H9 (cell line): ENCODE measurements at regions not wholly inside any gene's neighbourhood (a gene's known extent, or its start where the extent isn't known, plus 50 kb on each side); places are given as distances from the start of the nearest gene placed in this dataset.

ENCODE experiments used
- DNase-seq: peaks from one replicate; pipeline ENCODE4 v3.0.0-alpha.2; 2017
- H2AFZ ChIP-seq: one replicate; pipeline ENCODE4 v1.6.1; 2013; ENCODE audit warnings: mild to moderate bottlenecking, low read length, control low read depth, moderate library complexity
- H2AK5ac ChIP-seq: 2 replicates; pipeline ENCODE4 v1.6.1; 2013; ENCODE audit warnings: low read length, control low read depth, mixed read lengths; ENCODE audit not compliant: insufficient read length
- H2BK120ac ChIP-seq: one replicate; pipeline ENCODE4 v1.6.1; 2013; ENCODE audit warnings: low read depth, mild to moderate bottlenecking, low read length, control low read depth, inconsistent platforms; ENCODE audit not compliant: poor library complexity, severe bottlenecking
- H2BK12ac ChIP-seq: 2 replicates; pipeline ENCODE4 v1.6.1; 2013; ENCODE audit warnings: low read length, control low read depth, mixed read lengths, low read depth; ENCODE audit not compliant: insufficient read length
- H2BK15ac ChIP-seq: 2 replicates; pipeline ENCODE4 v1.6.1; 2013; ENCODE audit warnings: low read depth, low read length, control low read depth
- H2BK20ac ChIP-seq: one replicate; pipeline ENCODE4 v1.6.1; 2013; ENCODE audit warnings: low read depth, mild to moderate bottlenecking, low read length, control low read depth, inconsistent platforms; ENCODE audit not compliant: poor library complexity, severe bottlenecking
- H2BK5ac ChIP-seq: 2 replicates; pipeline ENCODE4 v1.6.1; 2013; ENCODE audit warnings: low read length, control low read depth, mixed read lengths; ENCODE audit not compliant: insufficient read length
- H3K14ac ChIP-seq: 2 replicates; pipeline ENCODE4 v1.6.1; 2013; ENCODE audit warnings: low read length, control low read depth; ENCODE audit not compliant: insufficient read depth
- H3K18ac ChIP-seq: 2 replicates; pipeline ENCODE4 v1.6.1; 2013; ENCODE audit warnings: low read depth, mild to moderate bottlenecking, mixed read lengths, low read length, control low read depth; ENCODE audit not compliant: insufficient read length
- H3K23ac ChIP-seq: 2 replicates; pipeline ENCODE4 v1.6.1; 2013; ENCODE audit warnings: low read length, control low read depth, mixed read lengths, low read depth; ENCODE audit not compliant: insufficient read length
- H3K23me2 ChIP-seq: 2 replicates; pipeline ENCODE4 v1.6.1; 2013; ENCODE audit warnings: low read depth, mild to moderate bottlenecking, mixed read lengths, low read length, control low read depth; ENCODE audit not compliant: insufficient read length, poor library complexity, severe bottlenecking
- H3K27ac ChIP-seq: 2 replicates; pipeline ENCODE4 v1.5.1; 2013; ENCODE audit warnings: low read length, control low read depth, mixed read lengths, low read depth; ENCODE audit not compliant: insufficient read length
- H3K27me3 ChIP-seq: 2 replicates; pipeline ENCODE4 v1.6.1; 2013; ENCODE audit warnings: low read length, control low read depth, inconsistent platforms; ENCODE audit not compliant: insufficient read depth
- H3K4ac ChIP-seq: 2 replicates; pipeline ENCODE4 v1.6.1; 2013; ENCODE audit warnings: low read depth, mild to moderate bottlenecking, control low read depth, inconsistent platforms, low read length, moderate library complexity
- H3K4me1 ChIP-seq: 2 replicates; pipeline ENCODE4 v1.6.1; 2013; ENCODE audit warnings: low read length, control low read depth, inconsistent platforms; ENCODE audit not compliant: insufficient read depth
- H3K4me2 ChIP-seq: 2 replicates; pipeline ENCODE4 v1.6.1; 2013; ENCODE audit warnings: low read length, control low read depth, mixed read lengths; ENCODE audit not compliant: insufficient read length, insufficient read depth
- H3K56ac ChIP-seq: 2 replicates; pipeline ENCODE4 v1.6.1; 2013; ENCODE audit warnings: low read depth, mild to moderate bottlenecking, mixed read lengths, low read length, control low read depth; ENCODE audit not compliant: insufficient read length
- H3K79me1 ChIP-seq: 2 replicates; pipeline ENCODE4 v1.6.1; 2013; ENCODE audit warnings: low read depth, mild to moderate bottlenecking, moderate library complexity, low read length, control low read depth, inconsistent platforms; ENCODE audit not compliant: insufficient read depth, poor library complexity, severe bottlenecking
- H3K79me2 ChIP-seq: 2 replicates; pipeline ENCODE4 v1.6.1; 2013; ENCODE audit warnings: low read length, control low read depth, inconsistent platforms; ENCODE audit not compliant: insufficient read depth
- H3K9ac ChIP-seq: 2 replicates; pipeline ENCODE4 v1.6.1; 2013; ENCODE audit warnings: low read length, control low read depth, mixed read lengths; ENCODE audit not compliant: insufficient read length; ENCODE audit errors: extremely low read depth
- H3K9me3 ChIP-seq: one replicate; pipeline ENCODE4 v1.6.1; 2013; ENCODE audit warnings: low read depth, low read length, inconsistent platforms; ENCODE audit not compliant: control insufficient read depth
- H3T11ph ChIP-seq: one replicate; pipeline ENCODE4 v1.6.1; 2013; ENCODE audit warnings: mild to moderate bottlenecking, low read length, control low read depth, inconsistent platforms
- H4K20me1 ChIP-seq: one replicate; pipeline ENCODE4 v1.6.1; 2013; ENCODE audit not compliant: control insufficient read depth, insufficient read length, insufficient read depth
- H4K5ac ChIP-seq: 2 replicates; pipeline ENCODE4 v1.6.1; 2013; ENCODE audit warnings: low read depth, mild to moderate bottlenecking, mixed read lengths, low read length, control low read depth; ENCODE audit not compliant: insufficient read length
- H4K8ac ChIP-seq: replicated peaks from 2 replicates; pipeline ENCODE4 v1.6.1; 2013; ENCODE audit warnings: low read length, control low read depth, mixed read lengths, low read depth; ENCODE audit not compliant: insufficient read length
- H4K91ac ChIP-seq: 2 replicates; pipeline ENCODE4 v1.6.1; 2013; ENCODE audit warnings: low read depth, mild to moderate bottlenecking, moderate library complexity, mixed read lengths, low read length, control low read depth; ENCODE audit not compliant: insufficient read length
- H3K27ac Mint-ChIP-seq, 3 experiments: 2 replicates in 2 of 3; 3 replicates in 1 of 3; pipeline ENCODE4 v1.8.0; 2020 to 2021; ENCODE audit warnings: mixed read lengths in 3 of 3, mild to moderate bottlenecking in 1 of 3, moderate library complexity in 1 of 3
- H3K27me3 Mint-ChIP-seq: 2 replicates; pipeline ENCODE4 v1.8.0; 2021; ENCODE audit warnings: low read depth, mild to moderate bottlenecking, moderate library complexity, mixed read lengths
- H3K36me3 Mint-ChIP-seq, 3 experiments: 2 replicates in 2 of 3; 3 replicates in 1 of 3; pipeline ENCODE4 v1.8.0; 2020 to 2021; ENCODE audit warnings: low read depth in 3 of 3, mixed read lengths in 3 of 3; ENCODE audit not compliant: insufficient read depth in 1 of 3
- H3K4me1 Mint-ChIP-seq, 2 experiments: 2 replicates each; pipeline ENCODE4 v1.8.0; 2020; ENCODE audit warnings: mixed read lengths in 2 of 2
- H3K4me3 Mint-ChIP-seq, 2 experiments: 2 replicates in 1 of 2; 3 replicates in 1 of 2; pipeline ENCODE4 v1.8.0; 2020 to 2021; ENCODE audit warnings: mild to moderate bottlenecking in 2 of 2, mixed read lengths in 2 of 2, moderate library complexity in 1 of 2
- H3K9me3 Mint-ChIP-seq, 2 experiments: 2 replicates in 1 of 2; 3 replicates in 1 of 2; pipeline ENCODE4 v1.8.0; 2020; ENCODE audit warnings: mild to moderate bottlenecking in 2 of 2, mixed read lengths in 2 of 2, moderate library complexity in 1 of 2
- WGBS: extraction: QIAGEN DNeasy Blood & Tissue Kit; methylation state at CpG from one replicate; pipeline ENCODE4 v1.1.7; 2013; ENCODE audit warnings: missing lambda C conversion rate, low lambda C conversion rate, mixed read lengths; ENCODE audit not compliant: insufficient read length; ENCODE audit errors: extremely low coverage; 5-methylcytosine and 5-hydroxymethylcytosine counted together
- TF ChIP-seq, protein P1 (sequence below): fragments of 200-600 bp; sonication (generic); conservative IDR thresholded peaks from 3 replicates; pipeline ENCODE4 v1.8.0; 2021; ENCODE audit warnings: antibody characterized with exemption, mild to moderate bottlenecking

DNA sequence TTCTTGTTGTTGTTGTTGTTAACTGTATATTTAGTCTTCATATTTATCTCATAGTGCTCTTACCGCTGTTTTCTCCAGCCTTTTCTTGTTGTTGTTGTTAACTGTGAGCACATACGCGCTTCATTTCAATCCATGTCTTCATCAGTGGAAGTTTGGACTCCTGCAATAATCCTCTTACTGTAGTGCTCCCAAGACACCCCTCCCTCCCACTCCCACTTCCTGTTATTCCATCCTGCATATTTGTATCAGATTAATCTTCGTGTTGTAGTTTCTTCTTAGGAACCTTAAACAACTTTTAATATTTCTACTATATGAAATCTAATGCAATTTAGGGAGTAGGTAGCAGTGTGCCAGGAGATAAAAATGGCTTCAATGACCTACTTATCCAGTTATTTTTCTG lies 674.8 kb downstream of the RAPGEF2 start:
- Histone ChIP-seq H3K9ac (no peak overlapping the region), H3K27ac (no peak overlapping the region), H4K20me1 (no peaks in the 10 kb centered on the region), H3K56ac (no peak overlapping the region), H3K23me2 (no peaks in the 10 kb centered on the region), H3T11ph (no peak overlapping the region), H2BK5ac (no peak overlapping the region), H3K79me2 (no peaks in the 10 kb centered on the region), H2BK15ac (no peak overlapping the region), H4K91ac (no peak overlapping the region), H2AFZ (no peak overlapping the region), H3K18ac (no peak overlapping the region), H3K4me2 (no peak overlapping the region), H3K9me3 (no peaks in the 10 kb centered on the region), H2BK20ac (no peak overlapping the region), H2BK120ac (no peak overlapping the region), H3K27me3 (no peaks in the 10 kb centered on the region), H3K4me1 (no peaks in the 10 kb centered on the region), H3K23ac (no peak overlapping the region), H3K14ac (no peak overlapping the region), H4K8ac (no peak overlapping the region), H2BK12ac (no peak overlapping the region), H2AK5ac (no peak overlapping the region), H3K4ac (no peak overlapping the region), H3K79me1 (no peaks in the 10 kb centered on the region), H4K5ac (no peak overlapping the region)
- Mint-ChIP-seq H3K9me3 (no peaks in the 10 kb centered on the region), H3K27me3 (no peaks in the 10 kb centered on the region), H3K36me3 (no peaks in the 10 kb centered on the region), H3K4me3 (no peak overlapping the region), H3K4me1 (no peaks in the 10 kb centered on the region), H3K27ac (no peak overlapping the region; a peak in 1 of 7 replicates)
- WGBS = no CpG with 5 or more reads among the region's 4 CpGs
- DNase-seq = no peak
- TF ChIP-seq, protein P1, sequence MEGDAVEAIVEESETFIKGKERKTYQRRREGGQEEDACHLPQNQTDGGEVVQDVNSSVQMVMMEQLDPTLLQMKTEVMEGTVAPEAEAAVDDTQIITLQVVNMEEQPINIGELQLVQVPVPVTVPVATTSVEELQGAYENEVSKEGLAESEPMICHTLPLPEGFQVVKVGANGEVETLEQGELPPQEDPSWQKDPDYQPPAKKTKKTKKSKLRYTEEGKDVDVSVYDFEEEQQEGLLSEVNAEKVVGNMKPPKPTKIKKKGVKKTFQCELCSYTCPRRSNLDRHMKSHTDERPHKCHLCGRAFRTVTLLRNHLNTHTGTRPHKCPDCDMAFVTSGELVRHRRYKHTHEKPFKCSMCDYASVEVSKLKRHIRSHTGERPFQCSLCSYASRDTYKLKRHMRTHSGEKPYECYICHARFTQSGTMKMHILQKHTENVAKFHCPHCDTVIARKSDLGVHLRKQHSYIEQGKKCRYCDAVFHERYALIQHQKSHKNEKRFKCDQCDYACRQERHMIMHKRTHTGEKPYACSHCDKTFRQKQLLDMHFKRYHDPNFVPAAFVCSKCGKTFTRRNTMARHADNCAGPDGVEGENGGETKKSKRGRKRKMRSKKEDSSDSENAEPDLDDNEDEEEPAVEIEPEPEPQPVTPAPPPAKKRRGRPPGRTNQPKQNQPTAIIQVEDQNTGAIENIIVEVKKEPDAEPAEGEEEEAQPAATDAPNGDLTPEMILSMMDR = no peak
